ENCODE measurements at regions not wholly inside any gene's neighbourhood (a gene's known extent, or its start where the extent isn't known, plus 50 kb on each side); places are given as distances from the start of the nearest gene placed in this dataset.

DNA sequence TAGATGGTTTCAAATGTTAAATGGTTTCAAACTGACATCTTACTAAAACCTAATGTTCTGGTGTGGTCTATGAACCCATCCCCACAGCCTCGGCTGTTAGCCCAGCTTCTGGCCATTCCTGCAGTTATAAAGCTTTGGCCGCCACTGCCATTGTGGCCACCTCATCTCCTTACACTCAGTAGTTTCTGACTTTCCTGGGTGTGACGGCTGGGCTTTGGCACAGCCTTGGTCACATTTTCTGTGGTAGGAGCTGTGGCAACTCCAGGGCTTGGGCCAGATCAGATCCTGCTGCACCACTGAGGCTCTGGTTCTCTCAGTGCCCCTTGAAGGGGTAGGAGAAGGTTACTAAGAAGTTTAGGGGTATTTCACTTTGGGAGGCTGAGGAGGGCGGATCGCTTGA lies 84.2 kb upstream of the STXBP6 start:
- no peak for DNase-seq

DNA sequence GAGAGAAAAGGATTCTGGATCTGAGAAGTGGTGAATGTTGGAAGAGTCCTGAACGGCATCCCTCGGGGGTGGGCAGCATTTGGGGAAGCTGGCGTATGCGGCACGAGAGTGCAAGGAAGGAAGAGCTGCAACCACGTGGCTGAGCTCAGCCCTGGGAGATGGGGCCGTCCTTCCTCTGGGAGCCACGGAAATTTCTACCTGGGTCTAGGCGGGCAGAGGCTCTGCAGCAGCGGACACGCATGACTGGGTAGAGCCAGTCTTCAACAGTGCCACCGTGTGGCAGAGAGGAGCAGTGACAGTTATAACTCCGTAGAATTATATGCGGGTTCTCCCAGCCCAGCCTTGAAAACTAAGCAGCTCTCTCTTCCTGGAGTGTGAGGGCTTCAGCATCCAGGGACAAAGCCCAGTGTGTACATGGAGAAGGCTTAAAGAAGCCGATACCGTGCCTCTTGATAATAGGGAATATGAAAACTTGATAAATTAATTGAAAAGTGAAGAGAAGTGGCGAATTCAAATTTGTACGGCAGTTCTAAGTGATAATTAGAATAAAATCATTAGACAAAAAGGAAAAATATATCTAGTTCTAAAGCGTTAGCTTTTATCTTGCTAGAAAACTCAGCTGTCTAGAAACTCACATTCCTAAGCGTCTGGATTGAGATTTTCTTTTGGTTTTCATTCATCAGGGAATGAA lies 82.9 kb upstream of the STXBP6 start:
- peak; percentile 69 to 80 for DNase-seq

DNA sequence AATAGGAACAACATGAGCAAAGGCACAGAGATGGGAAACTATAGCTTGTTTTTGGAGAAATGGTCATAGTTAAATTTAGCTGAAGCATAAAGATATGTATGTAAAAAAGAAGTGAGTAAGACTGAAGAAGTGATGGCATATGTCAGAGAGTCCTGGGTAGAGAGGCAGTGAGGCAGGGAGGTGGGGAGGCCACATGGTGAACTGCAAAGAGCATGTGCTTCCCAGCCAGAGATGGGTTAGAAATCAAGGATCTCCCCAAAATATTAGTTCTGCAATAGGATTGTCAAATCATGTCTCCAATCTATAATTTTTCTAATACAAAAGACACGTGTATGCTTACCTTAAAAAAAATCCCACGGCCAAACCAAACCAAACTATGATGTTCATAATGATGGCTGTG lies 82.1 kb upstream of the STXBP6 start:
- DNase-seq = no peak

DNA sequence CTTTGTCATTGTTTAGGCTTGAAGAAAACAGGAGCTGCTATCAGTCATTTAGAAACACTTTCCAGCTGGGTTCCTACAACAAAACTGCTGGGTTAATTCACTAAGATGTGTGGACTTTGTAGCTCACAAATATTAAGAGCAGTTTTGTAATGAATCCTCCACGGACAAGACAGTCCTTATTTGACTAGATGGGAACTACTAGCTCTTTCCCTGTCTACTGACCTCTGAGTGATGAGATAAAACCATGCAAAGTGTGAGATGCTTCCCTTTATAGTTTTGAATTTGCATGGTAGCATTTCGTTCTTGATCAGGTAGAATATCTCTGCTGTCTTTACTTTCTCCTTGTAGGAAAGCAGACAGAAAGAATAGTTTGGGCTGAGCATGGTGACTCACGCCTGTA lies 72.9 kb upstream of the STXBP6 start:
- DNase-seq = no peak

DNA sequence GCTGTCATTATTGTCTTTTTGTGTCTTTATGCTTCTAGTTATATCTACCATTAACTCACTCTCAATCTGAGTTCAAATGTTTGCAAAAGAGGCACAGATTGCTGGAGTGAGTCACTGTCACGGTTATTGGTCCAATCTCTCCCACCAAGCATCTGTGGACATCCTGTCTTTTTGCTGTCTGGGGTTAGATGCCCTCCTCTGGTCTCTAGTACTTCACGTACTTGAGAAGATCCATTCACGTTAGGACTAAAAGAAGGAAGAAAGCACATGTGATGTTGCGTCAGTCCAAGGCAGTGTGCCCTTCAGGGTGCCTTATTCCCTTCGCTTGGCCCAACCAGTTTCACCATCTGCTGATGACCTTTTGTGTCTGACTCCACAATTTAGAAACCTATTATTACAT lies 72.3 kb upstream of the STXBP6 start:
- no peak for DNase-seq

DNA sequence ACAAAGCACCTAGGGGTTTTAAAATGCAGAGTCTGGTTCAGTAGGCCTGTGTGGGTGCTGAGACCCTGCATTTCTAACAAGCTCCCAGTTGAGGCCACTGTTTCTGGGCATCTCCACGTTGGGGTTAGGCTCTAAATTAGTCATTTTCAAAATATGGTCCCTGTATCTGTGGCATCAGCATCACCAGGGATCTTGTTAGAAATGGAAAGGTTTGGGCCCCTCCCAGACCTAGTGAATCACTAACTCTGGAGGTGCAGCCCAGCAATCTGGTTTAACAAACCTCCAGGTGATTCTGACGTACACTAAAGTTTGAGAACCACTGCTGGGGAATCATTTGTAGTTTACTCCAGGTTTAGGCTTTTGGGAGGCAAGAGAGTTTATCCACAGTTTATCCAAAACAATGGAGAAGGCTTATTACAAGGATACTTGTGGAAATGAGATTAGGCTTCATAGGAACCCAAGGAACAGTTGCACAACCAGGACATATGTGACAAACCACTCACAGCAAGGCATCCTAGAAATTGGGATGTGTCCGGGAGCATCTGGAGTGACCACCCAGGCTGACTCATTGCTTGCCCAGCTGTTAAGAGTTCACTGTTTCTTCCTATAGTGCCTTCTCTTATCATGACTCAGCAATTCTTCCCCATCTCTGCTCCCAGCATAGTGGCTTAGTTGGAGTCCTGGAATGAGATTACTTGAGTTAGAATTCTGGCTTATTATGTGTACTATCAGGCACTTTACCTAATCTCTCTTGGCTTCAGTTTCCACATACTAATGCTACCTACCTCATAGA lies 71.6 kb upstream of the STXBP6 start:
- peak in 1 of 2 experiments; percentile 16 for DNase-seq

DNA sequence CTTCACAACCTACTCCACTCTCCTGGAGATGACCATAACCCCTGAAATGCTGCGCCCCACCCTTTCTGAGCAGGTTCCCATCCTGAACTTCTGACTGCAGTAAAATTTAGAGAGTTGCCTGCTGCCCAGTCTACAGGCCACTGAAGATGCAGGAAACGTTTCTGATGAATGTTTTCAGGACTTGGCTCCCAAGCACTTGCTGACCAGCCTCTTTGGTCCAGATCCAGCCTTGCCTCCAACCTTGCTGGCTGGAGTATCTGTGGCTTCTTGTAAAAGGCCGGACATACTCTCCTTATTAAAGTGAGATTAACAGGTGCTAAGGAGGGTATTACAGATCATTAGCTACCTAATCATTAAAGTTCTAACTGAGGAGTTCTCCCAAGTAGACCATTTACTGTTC lies 70.3 kb upstream of the STXBP6 start:
- DNase-seq = no peak

DNA sequence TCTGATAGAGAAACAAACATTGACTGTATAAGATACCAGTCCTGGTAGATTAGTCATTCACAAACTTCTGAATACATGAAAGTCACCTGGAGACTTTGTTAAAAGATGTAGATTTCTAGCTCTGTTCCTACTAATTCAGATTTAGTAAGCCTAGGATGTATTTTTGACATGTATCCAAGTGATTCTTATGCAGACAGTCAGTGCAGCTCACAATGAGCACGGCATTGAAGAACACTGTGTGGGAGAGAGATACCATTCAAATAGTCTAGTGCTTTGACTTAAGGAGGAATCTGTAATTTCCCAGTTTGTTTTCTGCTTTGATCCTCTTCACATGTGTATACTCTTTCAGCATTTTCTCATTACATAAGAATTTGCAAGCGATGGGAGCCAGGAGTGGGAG lies 68.7 kb upstream of the STXBP6 start:
- no peak for DNase-seq

DNA sequence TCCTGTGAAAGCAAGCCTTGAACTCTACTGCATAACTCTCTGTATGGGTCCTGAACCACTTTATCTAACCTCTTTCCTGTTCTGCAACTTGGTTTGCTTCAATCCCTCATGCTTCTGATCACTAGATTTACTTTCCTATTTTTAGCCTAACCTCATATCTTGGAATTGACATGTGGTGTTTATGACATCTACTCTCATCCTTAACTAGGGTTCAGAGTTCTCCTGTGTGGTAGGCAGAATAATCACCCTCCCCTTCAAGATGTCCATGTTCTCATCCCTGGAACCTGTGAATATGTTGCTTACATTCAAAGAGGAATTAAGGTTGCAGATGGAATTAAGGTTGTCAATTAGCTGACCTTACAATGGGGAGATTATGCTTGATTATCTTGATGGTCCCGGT lies 67.4 kb upstream of the STXBP6 start:
- no peak for DNase-seq

DNA sequence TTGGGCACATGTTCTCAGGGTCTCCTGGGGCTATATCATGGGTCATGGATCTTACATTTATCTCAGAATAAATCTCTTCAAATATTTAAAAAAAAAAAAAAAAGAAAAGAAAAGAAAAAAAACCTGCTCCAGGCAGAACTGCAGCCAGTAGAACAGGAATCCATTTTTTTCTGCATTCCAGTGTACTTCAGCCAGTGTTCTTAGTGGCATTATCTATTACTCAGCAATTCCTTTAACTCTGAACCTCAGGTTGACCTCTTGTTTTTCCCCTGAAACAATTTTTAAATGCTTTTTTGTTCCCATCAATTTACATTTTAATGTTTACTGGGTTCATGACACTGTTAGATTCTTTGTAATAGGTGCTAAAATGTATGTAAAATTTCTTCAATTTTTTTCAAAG lies 66.7 kb upstream of the STXBP6 start:
- no peak for DNase-seq

DNA sequence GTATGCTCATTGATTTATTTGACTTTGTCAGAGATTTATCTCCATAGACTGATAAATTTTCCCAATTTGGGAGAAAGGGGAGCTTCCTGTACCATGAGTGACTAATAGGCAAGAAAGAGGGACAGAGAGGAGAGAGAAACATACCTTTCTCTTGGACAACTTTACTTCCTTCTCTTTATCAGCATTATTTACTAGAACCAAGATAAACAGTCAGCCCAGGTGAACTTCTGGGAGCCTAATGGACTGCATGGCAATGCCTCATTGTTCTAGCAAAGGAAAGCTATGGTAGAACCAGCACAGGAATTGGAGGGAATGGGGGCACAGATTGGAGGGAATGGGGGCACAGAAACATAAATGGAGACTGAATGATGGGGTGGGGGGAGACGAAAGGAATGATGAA lies 63.4 kb upstream of the STXBP6 start:
- DNase-seq = no peak

DNA sequence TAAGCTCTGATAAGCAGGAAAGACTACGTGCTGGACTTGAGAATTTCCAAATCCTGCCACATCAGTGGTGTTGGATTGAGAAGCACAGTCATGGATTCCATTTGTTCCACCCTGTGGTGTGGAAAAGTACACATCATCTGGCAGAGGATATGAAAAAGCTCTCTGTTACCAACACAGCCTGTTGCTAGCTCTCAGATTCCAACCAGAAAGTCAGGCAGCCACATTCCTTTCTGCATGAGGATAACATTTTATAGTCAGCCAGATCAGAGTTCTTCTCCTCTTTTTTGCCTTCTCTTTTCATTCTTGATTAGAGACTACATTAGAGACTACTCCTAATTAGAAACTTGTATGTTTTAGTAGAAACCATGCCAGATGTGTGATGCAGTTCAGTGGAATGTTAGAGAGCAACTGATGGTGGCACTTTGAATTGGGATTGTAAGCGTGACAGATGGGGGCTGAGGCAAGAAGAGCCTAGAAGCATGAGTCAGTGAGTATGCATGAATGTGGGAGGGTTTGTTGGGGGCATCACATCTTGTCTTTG lies 61.2 kb upstream of the STXBP6 start:
- DNase-seq = no peak

DNA sequence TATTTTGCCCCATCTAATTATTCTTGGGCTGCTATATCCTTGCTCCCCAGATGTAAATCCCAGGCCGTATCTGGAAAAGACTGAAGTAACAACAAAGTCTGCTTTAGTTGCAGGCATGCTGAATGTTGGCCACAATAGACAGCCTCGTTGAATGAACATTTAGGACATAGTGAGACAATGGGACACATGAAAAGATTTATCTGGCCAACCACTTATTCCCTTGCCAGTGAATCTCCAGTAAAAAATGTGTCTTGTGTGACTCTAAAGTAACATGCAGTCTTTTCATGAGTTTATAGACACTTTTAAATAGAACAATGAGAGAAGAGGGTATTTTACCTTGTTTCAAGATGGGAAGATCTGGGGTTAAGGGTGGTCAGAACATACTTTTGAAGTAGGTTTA lies 60.2 kb upstream of the STXBP6 start:
- DNase-seq = no peak

DNA sequence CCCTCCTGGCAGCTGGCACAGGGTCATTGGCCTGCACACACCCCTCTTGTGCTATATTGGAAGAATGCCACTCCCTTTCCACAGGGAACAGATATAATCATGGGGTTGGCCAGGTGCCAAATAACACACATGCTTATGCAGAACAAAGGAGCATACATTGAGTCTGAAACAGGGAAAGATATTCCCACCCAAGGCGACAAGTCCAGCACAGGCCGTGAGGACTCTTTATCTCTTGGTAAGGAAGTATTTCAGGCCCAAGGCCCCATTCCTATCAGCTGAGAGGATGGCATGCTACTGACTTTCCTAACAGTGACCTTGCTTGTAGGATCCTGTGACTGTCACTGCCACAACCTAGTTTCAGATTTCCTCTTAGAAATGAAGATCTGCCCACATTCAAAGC lies 59.0 kb upstream of the STXBP6 start:
- peak in 1 of 2 experiments; percentile 41 for DNase-seq

DNA sequence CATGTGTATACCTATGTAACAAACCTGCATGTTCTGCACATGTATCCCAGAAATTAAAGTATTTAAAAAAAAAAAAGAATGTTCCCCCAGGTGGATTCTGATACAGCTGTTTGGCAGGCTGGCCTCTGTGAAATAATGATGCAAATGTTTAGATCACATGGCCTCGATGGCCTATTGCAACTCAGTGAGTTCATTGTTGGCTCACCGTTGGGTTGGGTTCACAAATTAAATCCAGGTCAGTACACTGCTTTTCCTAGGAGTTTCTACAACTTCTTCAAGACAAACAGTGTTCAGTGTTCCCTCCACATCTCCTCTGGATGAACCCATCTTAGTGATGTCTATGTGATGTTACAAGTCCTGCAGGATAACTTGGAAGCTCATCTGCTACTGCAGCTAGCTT lies 58.3 kb upstream of the STXBP6 start:
- no peak for DNase-seq

DNA sequence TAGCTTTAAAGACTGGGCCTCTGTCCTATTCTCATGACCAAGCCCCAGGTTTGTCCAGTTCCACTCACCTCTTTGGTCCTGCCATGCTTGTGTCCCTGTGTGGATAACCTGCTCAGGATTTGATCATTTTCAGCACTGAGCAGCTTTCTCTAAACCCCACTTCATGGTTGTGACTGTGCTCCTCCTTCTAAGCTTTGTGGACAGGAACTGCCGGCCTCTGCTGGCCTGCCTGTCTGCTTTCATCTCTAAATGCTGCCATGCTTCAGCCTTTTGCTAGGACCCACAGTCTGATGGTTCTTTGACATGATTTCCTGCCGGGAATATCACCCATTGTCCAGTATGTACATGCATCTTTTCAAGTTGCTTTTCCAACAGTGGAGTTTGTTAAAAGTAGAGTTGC lies 53.9 kb upstream of the STXBP6 start:
- no peak for DNase-seq

DNA sequence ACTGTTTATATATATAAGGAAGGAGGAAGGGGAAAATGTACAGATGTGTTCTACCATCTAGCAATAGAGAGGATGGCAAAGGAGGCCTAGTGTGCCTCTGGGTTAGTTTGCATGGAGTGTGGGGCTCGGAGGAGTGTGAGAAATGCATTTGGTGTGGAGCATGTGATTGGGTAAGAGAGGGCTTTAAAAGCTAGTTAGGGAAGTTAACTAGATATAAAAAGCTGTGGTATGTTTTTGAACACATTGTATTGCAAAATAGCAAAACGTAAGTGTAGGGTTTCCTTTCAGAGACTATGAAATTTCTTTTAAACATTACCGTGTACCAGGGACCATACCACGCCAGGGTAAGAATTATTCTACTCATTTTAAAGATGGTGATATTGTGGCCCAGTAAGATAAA lies 53.3 kb upstream of the STXBP6 start:
- DNase-seq = no peak

DNA sequence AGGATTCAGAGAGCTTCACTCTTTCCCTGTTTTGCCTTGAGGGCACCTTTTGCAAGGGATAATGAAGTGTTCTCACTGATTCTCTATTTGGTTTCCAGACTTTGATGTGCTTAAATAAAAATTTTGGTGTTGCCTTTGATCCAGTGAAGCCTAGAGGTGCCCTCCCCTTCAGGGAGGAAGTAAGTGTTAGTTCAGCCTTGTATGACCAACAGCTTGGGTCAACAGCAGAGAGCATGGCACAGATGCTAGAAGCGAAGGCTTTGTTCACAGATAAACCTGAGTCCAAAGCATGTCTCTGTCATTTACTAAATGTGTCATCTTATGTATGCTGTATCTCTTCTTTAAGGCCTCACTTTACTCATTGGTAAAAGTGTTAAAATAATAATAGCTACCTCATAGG lies 52.8 kb upstream of the STXBP6 start:
- no peak for DNase-seq

DNA sequence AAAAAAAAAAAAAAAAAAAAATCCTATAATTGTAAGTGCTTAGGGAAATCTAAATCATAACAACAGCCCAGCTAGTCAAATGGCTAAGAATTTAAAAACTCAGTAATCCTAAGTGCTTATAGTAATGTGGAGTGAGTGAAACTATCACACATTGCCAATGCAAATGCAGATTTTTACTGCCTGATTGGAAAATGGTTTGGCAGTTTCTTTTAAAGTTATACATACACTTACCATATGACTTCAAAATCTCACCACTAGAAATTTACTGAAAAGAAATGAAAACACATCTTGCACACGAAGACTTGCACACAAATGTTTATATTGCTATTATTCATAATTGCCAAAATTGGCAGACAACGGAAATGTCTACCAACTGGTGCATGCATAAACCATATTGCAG lies 51.3 kb upstream of the STXBP6 start:
- no peak for DNase-seq

All from SHP77 (cell line).